Transverse colon (tissue), 4 donors: ENCODE measurements at regions not wholly inside any gene's neighbourhood (a gene's known extent, or its start where the extent isn't known, plus 50 kb on each side); places are given as distances from the start of the nearest gene placed in this dataset.

Experiments used
- EP300 ChIP-seq: sonication (generic); formaldehyde crosslinking; IDR thresholded peaks from one replicate; pipeline ENCODE4 v1.6.1; 2017; ENCODE audit warnings: antibody characterized with exemption, low read depth
- POLR2A ChIP-seq: fragments of 450-650 bp; IDR thresholded peaks from one replicate; pipeline ENCODE4 v1.6.1; 2016; ENCODE audit warnings: antibody characterized with exemption, mild to moderate bottlenecking, moderate library complexity
- POLR2AphosphoS5 ChIP-seq, 3 donors: sonication (generic); formaldehyde crosslinking; IDR thresholded peaks; one replicate each; pipeline ENCODE4 v1.6.1; 2016; ENCODE audit warnings: antibody characterized with exemption in 3 of 3
- TF ChIP-seq, protein P1 (sequence below), 5 experiments: fragments of 200-600 bp in 3 of 5; fragments of 450-650 bp in 2 of 5; sonication (generic) in 3 of 5; IDR thresholded peaks; 1 replicate in 2 of 5; 2 replicates in 3 of 5; pipeline ENCODE4 v1.5.1; 2016 to 2017; ENCODE audit warnings: antibody characterized with exemption in 5 of 5, inconsistent platforms in 3 of 5, mild to moderate bottlenecking in 2 of 5, moderate library complexity in 1 of 5

DNA sequence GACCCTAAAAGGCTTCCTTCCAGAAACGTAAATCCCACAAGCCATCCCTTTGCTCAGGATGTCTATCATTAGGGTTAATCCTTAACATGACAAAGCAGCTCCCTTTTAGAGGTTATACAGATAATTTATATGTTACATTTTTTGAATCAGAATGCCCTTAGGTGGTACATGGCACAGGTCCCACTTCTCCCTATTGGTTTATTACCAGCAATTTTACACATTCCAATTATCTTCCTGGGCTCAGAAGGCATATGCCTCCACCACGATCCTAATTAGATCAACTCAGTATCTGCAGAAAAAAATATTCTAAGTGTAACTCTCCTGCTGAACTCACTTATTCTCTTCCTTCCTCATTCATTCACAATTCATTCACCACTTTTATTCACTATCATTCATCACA, 507.0 kb upstream of the MAP2 start:
- TF ChIP-seq, protein P1, sequence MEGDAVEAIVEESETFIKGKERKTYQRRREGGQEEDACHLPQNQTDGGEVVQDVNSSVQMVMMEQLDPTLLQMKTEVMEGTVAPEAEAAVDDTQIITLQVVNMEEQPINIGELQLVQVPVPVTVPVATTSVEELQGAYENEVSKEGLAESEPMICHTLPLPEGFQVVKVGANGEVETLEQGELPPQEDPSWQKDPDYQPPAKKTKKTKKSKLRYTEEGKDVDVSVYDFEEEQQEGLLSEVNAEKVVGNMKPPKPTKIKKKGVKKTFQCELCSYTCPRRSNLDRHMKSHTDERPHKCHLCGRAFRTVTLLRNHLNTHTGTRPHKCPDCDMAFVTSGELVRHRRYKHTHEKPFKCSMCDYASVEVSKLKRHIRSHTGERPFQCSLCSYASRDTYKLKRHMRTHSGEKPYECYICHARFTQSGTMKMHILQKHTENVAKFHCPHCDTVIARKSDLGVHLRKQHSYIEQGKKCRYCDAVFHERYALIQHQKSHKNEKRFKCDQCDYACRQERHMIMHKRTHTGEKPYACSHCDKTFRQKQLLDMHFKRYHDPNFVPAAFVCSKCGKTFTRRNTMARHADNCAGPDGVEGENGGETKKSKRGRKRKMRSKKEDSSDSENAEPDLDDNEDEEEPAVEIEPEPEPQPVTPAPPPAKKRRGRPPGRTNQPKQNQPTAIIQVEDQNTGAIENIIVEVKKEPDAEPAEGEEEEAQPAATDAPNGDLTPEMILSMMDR (IDR thresholded peaks at IDR 0.05), result no peak
- TF ChIP-seq POLR2AphosphoS5 (IDR thresholded peaks at IDR 0.05) (no peak), POLR2A (no peak), EP300 (no peak)
